Suprapubic skin (tissue), 3 donors: ENCODE measurements at regions not wholly inside any gene's neighbourhood (a gene's known extent, or its start where the extent isn't known, plus 50 kb on each side); places are given as distances from the start of the nearest gene placed in this dataset.

ENCODE experiments used
- CTCF ChIP-seq, 2 donors: fragments of 200-600 bp in 1 of 2; fragments of 450-650 bp in 1 of 2; sonication (generic) in 1 of 2; IDR thresholded peaks; one replicate each; pipeline ENCODE4 v1.5.1; 2016 to 2019; ENCODE audit warnings: antibody characterized with exemption in 2 of 2, mild to moderate bottlenecking in 1 of 2, moderate library complexity in 1 of 2
- POLR2AphosphoS5 ChIP-seq, 3 donors: sonication (generic); formaldehyde crosslinking; IDR thresholded peaks; one replicate each; pipeline ENCODE4 v1.6.1; 2017; ENCODE audit warnings: antibody characterized with exemption in 3 of 3

GRCh38 chr6:4447639-4448330 lies 312.4 kb upstream of the ECI2 start:
- no peak for TF ChIP-seq CTCF (IDR thresholded peaks at IDR 0.05)
- no peak for TF ChIP-seq POLR2AphosphoS5 (IDR thresholded peaks at IDR 0.05)
